Naive thymus-derived CD8-positive, alpha-beta T cell (primary cell): ENCODE measurements at regions not wholly inside any gene's neighbourhood (a gene's known extent, or its start where the extent isn't known, plus 50 kb on each side); places are given as distances from the start of the nearest gene placed in this dataset.
A peak's percentile ranks its signal among the peaks of the same experiment; 100 is the strongest.

ENCODE experiments used
- ATAC-seq, 2 donors: fragments of 150-1000 bp; cut with Tn5 transposase in 1 of 2; sonication (Bioruptor Pico), chemical (Tn5 transposase) in 1 of 2; 1 replicate in 1 of 2; 2 replicates in 1 of 2; pipeline ENCODE4 v1.10.0; 2021; ENCODE audit warnings: mild to moderate bottlenecking in 2 of 2, moderate library complexity in 2 of 2
- POLR2A ChIA-PET: fragments of 350-600 bp; sonication (Branson Sonifier 250); formaldehyde crosslinking; loops from one replicate; lab custom pipeline; 2021; ENCODE audit warnings: antibody characterized with exemption; lab: Charles Lee
- DNase-seq, 10 donors: peaks; one replicate each; pipeline versions ENCODE4 v3.0.0 to v3.0.0-alpha.2; 2020 to 2022
- H3K27ac Mint-ChIP-seq, 10 donors: one replicate each; pipeline ENCODE4 v1.8.0; 2020 to 2022; ENCODE audit warnings: mild to moderate bottlenecking in 10 of 10, mixed read lengths in 10 of 10, moderate library complexity in 4 of 10, inconsistent platforms in 1 of 10
- H3K27me3 Mint-ChIP-seq, 5 donors: one replicate each; pipeline ENCODE4 v1.8.0; 2021 to 2022; ENCODE audit warnings: mixed read lengths in 5 of 5
- H3K36me3 Mint-ChIP-seq, 3 donors: one replicate each; pipeline ENCODE4 v1.8.0; 2020 to 2022; ENCODE audit warnings: mixed read lengths in 3 of 3, mild to moderate bottlenecking in 2 of 3, inconsistent platforms in 1 of 3
- H3K4me1 Mint-ChIP-seq, 4 donors: one replicate each; pipeline ENCODE4 v1.8.0; 2021 to 2022; ENCODE audit warnings: mixed read lengths in 4 of 4
- H3K4me3 Mint-ChIP-seq, 10 donors: one replicate each; pipeline ENCODE4 v1.8.0; 2020 to 2022; ENCODE audit warnings: mild to moderate bottlenecking in 10 of 10, mixed read lengths in 10 of 10, moderate library complexity in 6 of 10, inconsistent platforms in 1 of 10
- H3K9me3 Mint-ChIP-seq, 9 donors: one replicate each; pipeline ENCODE4 v1.8.0; 2020 to 2022; ENCODE audit warnings: mixed read lengths in 9 of 9, mild to moderate bottlenecking in 3 of 9, inconsistent platforms in 1 of 9, moderate library complexity in 1 of 9

DNA sequence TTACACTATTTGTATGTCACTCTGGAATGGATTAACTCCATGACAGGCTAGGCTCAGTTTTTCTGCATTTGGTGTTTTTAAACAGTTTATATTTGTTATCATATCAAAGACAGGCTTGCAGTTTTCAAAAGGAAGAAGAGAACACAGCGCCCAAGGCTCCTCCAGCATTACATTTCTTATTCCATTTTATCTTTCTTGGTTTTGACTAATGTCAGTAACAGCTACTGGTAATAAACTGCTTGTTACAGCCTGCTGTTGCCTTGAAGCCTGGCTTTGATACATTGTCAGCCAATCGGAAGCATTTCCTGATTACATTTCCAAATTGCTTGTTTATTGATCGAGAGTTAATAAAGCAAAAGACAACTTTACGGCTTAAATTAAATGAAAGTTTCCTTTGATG, 166.0 kb upstream of the MDFIC start:
- Mint-ChIP-seq H3K4me3 (no peak overlapping the region), H3K27ac (no peak overlapping the region), H3K27me3 (peaks cover 0 to 22% (median 9%) of the 10 kb centered on the region in 5 donors), H3K4me1 (peaks cover 0 to 7% (median 3%) of the 10 kb centered on the region in 4 donors), H3K9me3 (peaks cover 0 to 9% (median 0%) of the 10 kb centered on the region in 9 donors), H3K36me3 (no peaks in the 10 kb centered on the region)
- POLR2A ChIA-PET = no interaction called here
- no peak for ATAC-seq
- no peak for DNase-seq

DNA sequence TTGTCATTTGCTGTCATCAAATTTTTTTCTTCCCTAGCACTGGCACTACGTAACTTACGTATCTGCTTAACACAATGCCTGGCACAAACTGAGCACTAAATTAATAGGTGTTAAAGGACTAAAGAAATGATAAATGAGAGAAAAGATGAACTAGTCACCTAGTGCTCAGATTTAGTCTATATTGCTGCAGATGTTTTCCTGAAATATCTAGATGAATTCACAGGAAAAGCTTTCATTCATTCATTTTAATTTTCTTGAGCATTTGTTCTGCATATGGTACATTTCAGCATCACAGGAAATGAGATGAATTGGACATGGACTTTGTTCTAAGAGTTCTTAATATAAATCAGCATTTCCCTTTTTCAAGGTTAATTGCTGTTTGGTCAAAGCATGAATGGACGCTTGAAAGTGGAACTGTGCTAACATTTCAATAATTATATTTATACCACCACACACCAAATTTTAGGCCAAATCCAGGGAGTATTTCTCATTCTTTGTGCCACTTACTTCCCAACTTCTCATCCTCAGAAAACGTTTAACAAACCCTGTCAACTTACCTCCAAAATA, 163.2 kb upstream of the MDFIC start:
- ATAC-seq = no peak
- H3K36me3 Mint-ChIP-seq = no peaks in the 10 kb centered on the region
- no peak overlapping the region for H3K4me3 Mint-ChIP-seq
- DNase-seq = no peak
- peaks cover 3 to 27% (median 9%) of the 10 kb centered on the region in 5 donors for H3K27me3 Mint-ChIP-seq
- H3K4me1 Mint-ChIP-seq = peaks cover 0 to 4% (median 0%) of the 10 kb centered on the region in 4 donors
- no peaks in the 10 kb centered on the region for H3K9me3 Mint-ChIP-seq
- POLR2A ChIA-PET = no interaction called here
- H3K27ac Mint-ChIP-seq = no peak overlapping the region

DNA sequence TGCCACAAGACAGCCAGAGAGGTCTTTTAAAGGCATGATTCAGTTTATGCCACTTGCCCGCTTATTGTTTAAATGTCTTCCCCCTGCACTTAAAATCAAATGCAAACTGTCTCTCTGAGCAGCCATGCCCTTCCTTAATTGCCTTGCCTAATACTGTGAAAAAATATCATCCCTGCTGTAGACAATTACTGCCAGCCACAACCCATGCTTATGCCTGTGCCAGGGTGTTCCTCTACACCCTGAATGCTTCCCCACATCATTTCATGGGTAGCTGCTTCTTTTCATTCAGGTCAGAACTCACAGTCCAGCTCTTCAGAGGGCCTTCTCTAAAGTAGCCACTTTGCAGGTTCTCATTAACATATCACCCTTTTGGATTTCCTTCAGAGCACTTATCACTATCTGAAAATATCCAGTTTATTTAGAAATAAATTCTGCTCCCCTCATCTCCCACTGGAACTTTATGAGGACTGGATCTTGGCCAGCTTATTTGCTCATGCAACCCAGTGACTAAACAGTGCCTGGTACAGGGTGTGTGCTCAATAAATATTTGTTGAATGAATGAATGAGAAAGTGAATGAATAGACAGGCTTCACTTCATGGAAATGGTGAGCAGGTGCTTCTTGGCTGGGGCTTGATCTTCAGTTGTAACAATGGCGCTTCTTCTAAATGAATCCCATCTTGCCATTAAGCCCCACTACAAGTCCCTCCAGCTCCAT, 162.4 kb upstream of the MDFIC start:
- H3K4me3 Mint-ChIP-seq = no peak overlapping the region
- no peak overlapping the region for H3K27ac Mint-ChIP-seq
- peaks cover 0 to 4% (median 0%) of the 10 kb centered on the region in 4 donors for H3K4me1 Mint-ChIP-seq
- DNase-seq (no peak), ATAC-seq (no peak)
- H3K9me3 Mint-ChIP-seq = no peaks in the 10 kb centered on the region
- no peaks in the 10 kb centered on the region for H3K36me3 Mint-ChIP-seq
- peaks cover 3 to 27% (median 9%) of the 10 kb centered on the region in 5 donors for H3K27me3 Mint-ChIP-seq
- POLR2A ChIA-PET = no interaction called here

DNA sequence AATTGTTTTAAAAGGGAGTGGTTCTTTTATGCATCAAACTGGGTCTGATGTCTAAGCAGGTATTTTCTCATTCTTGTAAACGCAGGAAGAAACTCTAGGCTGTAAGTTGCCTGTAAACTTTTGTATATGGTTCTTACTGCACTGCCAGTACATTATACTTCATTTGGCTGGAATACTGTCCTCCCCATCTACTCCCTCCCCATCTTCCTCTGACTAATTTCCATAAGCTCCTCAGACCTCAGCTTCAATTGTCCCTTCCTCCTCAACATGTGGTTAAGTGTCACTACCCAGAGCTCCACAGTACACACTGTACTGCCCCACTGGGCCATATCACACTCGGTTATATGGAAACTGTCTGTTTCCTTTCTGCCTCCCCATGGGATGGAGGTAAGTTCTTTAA, 161.4 kb upstream of the MDFIC start:
- Mint-ChIP-seq H3K27me3 (peaks cover 3 to 27% (median 9%) of the 10 kb centered on the region in 5 donors), H3K4me1 (peaks cover 0 to 4% (median 0%) of the 10 kb centered on the region in 4 donors), H3K27ac (no peak overlapping the region), H3K4me3 (no peak overlapping the region), H3K9me3 (no peaks in the 10 kb centered on the region), H3K36me3 (no peaks in the 10 kb centered on the region)
- ATAC-seq = no peak
- POLR2A ChIA-PET = no interaction called here
- no peak for DNase-seq

DNA sequence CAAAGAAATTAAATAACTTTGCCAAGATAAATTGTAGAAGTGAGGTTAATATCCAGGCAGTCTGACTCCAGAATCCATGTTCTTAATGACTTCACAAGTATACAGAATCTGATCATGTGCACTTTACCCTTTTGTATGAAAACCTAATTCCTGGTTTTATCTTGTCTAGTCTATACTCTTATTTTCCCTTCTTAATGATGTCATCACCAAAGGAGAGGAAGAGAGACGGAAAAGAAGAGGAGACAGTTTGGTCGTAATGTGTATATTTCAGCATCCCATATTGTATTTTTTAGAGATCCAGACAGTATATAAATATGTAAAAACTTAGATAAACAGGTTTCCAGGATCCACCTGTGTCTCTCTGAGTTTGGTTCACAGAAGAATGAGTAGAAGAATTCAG, 159.9 kb upstream of the MDFIC start:
- Mint-ChIP-seq H3K27me3 (peaks cover 3 to 27% (median 9%) of the 10 kb centered on the region in 5 donors), H3K9me3 (no peaks in the 10 kb centered on the region), H3K4me3 (no peak overlapping the region), H3K27ac (no peak overlapping the region), H3K36me3 (no peaks in the 10 kb centered on the region), H3K4me1 (peaks cover 0 to 4% (median 0%) of the 10 kb centered on the region in 4 donors)
- POLR2A ChIA-PET = no interaction called here
- no peak for ATAC-seq
- no peak for DNase-seq

DNA sequence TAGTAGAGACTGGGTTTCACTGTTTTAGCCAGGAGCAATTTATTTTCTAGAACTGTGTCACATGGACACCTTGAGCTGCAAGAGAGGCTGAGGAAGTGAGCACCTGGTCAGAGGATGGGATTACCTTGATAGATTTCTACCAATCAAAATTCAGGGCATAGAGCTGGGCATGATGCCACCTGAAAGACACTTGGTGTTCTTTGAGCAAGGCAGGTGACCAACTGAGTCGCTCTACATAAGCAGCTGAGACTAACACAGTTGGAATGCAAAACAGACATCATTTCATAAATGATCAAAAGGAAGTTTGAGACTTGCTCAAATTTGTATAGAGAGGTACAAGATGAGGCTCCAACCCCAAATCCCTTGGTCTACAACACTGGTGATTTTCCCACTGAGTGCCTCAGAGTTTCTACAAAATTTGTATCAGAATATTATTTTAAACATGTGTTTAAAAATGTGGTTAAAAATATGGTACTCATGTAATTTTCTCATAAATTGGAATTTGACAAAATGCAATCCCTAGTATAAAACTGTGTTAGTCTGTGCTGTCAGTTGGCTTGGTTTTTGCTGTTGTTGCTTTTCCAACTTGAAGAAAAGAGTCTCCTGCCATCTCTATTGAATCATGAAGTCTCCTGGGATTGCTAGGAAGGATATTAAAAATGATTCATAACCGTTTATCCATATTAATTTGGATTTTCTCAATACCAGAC, 156.4 kb upstream of the MDFIC start:
- H3K9me3 Mint-ChIP-seq = no peaks in the 10 kb centered on the region
- H3K4me3 Mint-ChIP-seq = no peak overlapping the region
- peaks cover 3 to 17% (median 11%) of the 10 kb centered on the region in 5 donors for H3K27me3 Mint-ChIP-seq
- H3K27ac Mint-ChIP-seq = no peak overlapping the region
- DNase-seq (no peak), ATAC-seq (no peak)
- no peaks in the 10 kb centered on the region for H3K36me3 Mint-ChIP-seq
- POLR2A ChIA-PET = no interaction called here
- H3K4me1 Mint-ChIP-seq = no peaks in the 10 kb centered on the region

DNA sequence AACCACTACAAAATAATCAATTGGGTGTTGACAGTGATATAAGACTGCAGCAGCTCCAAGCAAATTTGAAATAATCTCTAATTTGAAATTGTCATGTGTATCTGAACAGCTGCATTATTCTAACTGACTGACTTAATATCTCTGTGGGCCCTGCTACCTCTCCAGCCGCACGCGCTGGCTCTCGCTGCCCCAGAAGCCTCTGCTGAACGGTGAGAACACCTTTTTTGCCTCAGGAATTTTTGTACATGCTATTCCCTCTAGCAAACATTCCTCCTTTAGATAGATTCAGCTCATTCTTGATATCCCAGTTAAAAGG, 155.9 kb upstream of the MDFIC start:
- Mint-ChIP-seq H3K4me3 (no peak overlapping the region), H3K9me3 (no peaks in the 10 kb centered on the region), H3K36me3 (no peaks in the 10 kb centered on the region), H3K4me1 (no peaks in the 10 kb centered on the region), H3K27me3 (peaks cover 3 to 15% (median 11%) of the 10 kb centered on the region in 5 donors), H3K27ac (no peak overlapping the region)
- POLR2A ChIA-PET = no interaction called here
- no peak for DNase-seq
- no peak for ATAC-seq

DNA sequence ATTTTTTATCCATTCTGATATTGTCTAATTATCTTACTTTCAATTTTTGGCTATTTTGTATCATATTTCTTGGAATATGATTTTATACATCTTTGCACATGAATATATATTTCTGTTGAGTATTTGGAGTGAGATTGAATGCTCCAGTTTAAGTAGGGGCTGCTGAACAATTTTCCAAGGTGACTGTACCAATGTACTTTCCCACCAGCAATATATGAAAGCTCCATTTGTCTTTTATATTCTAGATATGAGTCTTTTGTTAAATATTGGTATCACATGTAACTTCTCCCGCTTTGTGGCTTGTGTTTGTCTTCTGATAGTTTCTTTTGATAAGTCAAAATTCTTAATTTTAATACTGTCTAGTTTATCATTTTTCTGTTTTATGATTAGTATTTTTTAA, 144.6 kb upstream of the MDFIC start:
- Mint-ChIP-seq H3K36me3 (no peaks in the 10 kb centered on the region), H3K27ac (no peak overlapping the region), H3K4me3 (no peak overlapping the region), H3K4me1 (no peaks in the 10 kb centered on the region), H3K27me3 (peaks cover 0 to 25% (median 2%) of the 10 kb centered on the region in 5 donors), H3K9me3 (no peaks in the 10 kb centered on the region)
- POLR2A ChIA-PET = no interaction called here
- DNase-seq (no peak), ATAC-seq (no peak)

DNA sequence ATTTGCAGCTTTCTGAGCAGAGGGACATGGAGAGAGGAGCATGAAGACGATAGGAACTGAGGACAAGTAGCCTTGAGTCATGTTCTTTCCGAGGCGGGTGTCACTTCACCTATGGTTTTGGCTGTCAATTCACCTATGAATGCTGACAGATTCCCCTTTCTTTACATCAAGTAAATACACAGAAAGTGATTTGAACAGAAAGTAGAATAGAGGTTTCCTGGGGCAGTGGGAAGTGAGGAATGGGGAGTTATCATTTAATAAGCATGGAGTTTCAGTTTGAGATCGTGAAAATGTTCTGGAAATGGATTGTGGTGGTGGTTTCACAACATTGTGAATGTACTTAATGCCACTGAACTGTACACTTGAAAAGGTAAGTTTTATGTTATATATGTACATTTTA, 138.4 kb upstream of the MDFIC start:
- no peak for DNase-seq
- H3K36me3 Mint-ChIP-seq = no peaks in the 10 kb centered on the region
- peaks cover 0 to 2% (median 0%) of the 10 kb centered on the region in 9 donors for H3K9me3 Mint-ChIP-seq
- H3K27me3 Mint-ChIP-seq = peaks cover 2 to 18% (median 4%) of the 10 kb centered on the region in 5 donors
- H3K4me1 Mint-ChIP-seq = no peaks in the 10 kb centered on the region
- no peak overlapping the region for H3K27ac Mint-ChIP-seq
- ATAC-seq = no peak
- POLR2A ChIA-PET = no interaction called here
- peak overlapping the region in 1 of 10 donors; percentile 25 for H3K4me3 Mint-ChIP-seq

DNA sequence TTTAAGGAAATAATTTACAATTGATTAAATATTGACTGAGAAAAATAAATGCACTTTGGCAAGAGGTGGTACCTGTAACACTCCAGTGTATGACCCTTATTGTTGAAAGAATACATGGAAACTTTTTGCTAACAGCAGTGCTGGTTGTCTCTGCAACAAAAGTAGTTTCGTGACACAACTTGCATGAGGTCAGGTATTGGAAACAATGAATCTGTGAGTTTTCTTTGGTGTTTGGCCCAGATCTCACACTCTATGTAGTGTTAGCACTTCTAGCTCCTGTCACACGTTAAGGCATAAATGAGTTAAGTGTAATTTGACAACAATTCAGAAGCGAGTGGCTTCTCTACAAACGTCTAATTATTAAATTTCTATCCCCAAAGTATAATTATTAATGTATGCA, 137.7 kb upstream of the MDFIC start:
- DNase-seq = no peak
- peaks cover 2 to 18% (median 4%) of the 10 kb centered on the region in 5 donors for H3K27me3 Mint-ChIP-seq
- no peak overlapping the region for H3K4me3 Mint-ChIP-seq
- no peak overlapping the region for H3K27ac Mint-ChIP-seq
- no peak for ATAC-seq
- H3K36me3 Mint-ChIP-seq = no peaks in the 10 kb centered on the region
- H3K9me3 Mint-ChIP-seq = peaks cover 0 to 2% (median 0%) of the 10 kb centered on the region in 9 donors
- no peaks in the 10 kb centered on the region for H3K4me1 Mint-ChIP-seq
- POLR2A ChIA-PET = no interaction called here

DNA sequence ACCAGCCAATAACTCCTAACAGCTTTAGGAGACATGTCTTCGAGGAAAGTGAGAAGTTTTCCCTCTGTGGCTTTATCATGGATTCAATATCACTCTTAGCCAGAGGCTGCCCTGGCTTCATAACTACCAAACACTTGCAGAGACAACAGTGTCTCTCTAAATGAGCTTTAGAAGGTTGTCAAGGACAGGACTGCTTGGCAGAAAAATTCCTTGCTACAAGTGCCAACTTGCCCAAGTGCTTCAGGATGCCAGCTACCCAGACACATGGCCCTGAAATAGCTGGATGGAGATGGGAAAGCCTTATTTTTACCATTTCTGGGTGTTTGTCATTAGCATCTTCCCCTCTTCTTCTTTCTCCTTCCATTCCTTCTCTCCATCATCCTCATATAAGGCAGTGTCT, 137.1 kb upstream of the MDFIC start:
- POLR2A ChIA-PET = no interaction called here
- H3K9me3 Mint-ChIP-seq = peaks cover 0 to 2% (median 0%) of the 10 kb centered on the region in 9 donors
- ATAC-seq = no peak

DNA sequence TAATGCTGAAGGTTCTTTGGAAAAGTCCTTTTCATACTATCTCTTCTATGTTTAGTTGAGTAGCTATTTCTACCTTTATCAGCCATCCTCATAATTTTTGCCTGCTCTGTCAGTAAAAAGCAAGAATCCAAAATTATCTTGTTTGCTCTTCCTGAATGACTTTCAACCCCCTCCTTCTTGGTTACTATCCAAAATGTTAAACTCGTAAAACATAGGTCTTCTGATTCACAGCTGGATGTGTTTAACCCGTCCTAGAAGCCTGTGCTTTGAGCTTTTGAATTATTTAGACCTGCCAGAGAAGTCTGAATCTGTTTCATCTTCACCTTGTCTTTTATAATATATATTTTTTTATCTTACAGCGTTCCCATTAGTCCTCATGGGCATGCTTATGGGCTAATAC, 136.4 kb upstream of the MDFIC start:
- no peak overlapping the region for H3K4me3 Mint-ChIP-seq
- POLR2A ChIA-PET = no interaction called here
- no peaks in the 10 kb centered on the region for H3K36me3 Mint-ChIP-seq

More for the DNA sequence above, 137.1 kb upstream of the MDFIC start:
- H3K4me3 Mint-ChIP-seq = no peak overlapping the region
- no peak for DNase-seq
- no peaks in the 10 kb centered on the region for H3K36me3 Mint-ChIP-seq
- peak overlapping the region in 1 of 10 donors; percentile 77 for H3K27ac Mint-ChIP-seq
- H3K27me3 Mint-ChIP-seq = peaks cover 2 to 18% (median 4%) of the 10 kb centered on the region in 5 donors
- H3K4me1 Mint-ChIP-seq = no peaks in the 10 kb centered on the region

DNA sequence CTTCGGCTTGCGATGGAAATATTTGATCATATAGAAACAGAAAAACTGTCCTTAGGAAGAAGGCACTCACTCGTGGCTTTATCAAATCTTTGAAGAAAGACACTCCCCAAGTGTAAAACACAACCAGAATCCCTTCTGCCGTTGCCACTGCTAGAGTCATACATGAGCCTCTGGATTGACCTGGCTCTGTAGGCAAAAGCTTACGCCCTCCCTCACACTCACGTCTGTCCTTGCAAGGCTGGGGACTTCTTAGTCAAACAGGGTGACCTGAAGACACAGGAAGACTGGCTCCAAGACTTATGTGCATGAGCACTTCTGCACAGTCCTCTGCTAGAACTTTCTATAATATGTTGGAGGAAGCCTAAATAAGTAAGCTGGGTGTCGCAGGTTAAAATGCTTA, 135.4 kb upstream of the MDFIC start:
- Mint-ChIP-seq H3K27ac (no peak overlapping the region), H3K4me1 (no peaks in the 10 kb centered on the region), H3K36me3 (no peaks in the 10 kb centered on the region), H3K27me3 (peaks cover 1 to 10% (median 4%) of the 10 kb centered on the region in 5 donors), H3K4me3 (peak overlapping the region in 1 of 10 donors; percentile 13), H3K9me3 (peaks cover 0 to 2% (median 0%) of the 10 kb centered on the region in 9 donors)
- DNase-seq (no peak), ATAC-seq (no peak)
- POLR2A ChIA-PET = no interaction called here

More for the DNA sequence above, 136.4 kb upstream of the MDFIC start:
- Mint-ChIP-seq H3K27me3 (peaks cover 0 to 18% (median 4%) of the 10 kb centered on the region in 5 donors), H3K4me1 (no peaks in the 10 kb centered on the region), H3K27ac (no peak overlapping the region), H3K9me3 (peaks cover 0 to 2% (median 0%) of the 10 kb centered on the region in 9 donors)
- DNase-seq (no peak), ATAC-seq (no peak)
